ENCODE measurements at regions not wholly inside any gene's neighbourhood (a gene's known extent, or its start where the extent isn't known, plus 50 kb on each side); places are given as distances from the start of the nearest gene placed in this dataset.

- TF ChIP-seq, protein P1, sequence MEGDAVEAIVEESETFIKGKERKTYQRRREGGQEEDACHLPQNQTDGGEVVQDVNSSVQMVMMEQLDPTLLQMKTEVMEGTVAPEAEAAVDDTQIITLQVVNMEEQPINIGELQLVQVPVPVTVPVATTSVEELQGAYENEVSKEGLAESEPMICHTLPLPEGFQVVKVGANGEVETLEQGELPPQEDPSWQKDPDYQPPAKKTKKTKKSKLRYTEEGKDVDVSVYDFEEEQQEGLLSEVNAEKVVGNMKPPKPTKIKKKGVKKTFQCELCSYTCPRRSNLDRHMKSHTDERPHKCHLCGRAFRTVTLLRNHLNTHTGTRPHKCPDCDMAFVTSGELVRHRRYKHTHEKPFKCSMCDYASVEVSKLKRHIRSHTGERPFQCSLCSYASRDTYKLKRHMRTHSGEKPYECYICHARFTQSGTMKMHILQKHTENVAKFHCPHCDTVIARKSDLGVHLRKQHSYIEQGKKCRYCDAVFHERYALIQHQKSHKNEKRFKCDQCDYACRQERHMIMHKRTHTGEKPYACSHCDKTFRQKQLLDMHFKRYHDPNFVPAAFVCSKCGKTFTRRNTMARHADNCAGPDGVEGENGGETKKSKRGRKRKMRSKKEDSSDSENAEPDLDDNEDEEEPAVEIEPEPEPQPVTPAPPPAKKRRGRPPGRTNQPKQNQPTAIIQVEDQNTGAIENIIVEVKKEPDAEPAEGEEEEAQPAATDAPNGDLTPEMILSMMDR (IDR thresholded peaks at IDR 0.05), result no peak
- TF ChIP-seq POLR2AphosphoS5 (IDR thresholded peaks at IDR 0.05; ENCODE audit: low read depth, low read length) (no peak), REST (IDR thresholded peaks at IDR 0.05; ENCODE audit: insufficient read depth in 1 of 2, low read depth in 2 of 2, low read length in 1 of 2) (no peak)
Measured at GRCh38 chr2:160905862-160906261, 254.4 kb upstream of the TANK start.

Data from Panc1 (cell line).